ENCODE measurements at regions not wholly inside any gene's neighbourhood (a gene's known extent, or its start where the extent isn't known, plus 50 kb on each side); places are given as distances from the start of the nearest gene placed in this dataset.
"Not testable (repeated sequence)": the region's sequence is repeated elsewhere in the genome, so short reads cannot be mapped to it uniquely, and the experiment has no call there.

DNA sequence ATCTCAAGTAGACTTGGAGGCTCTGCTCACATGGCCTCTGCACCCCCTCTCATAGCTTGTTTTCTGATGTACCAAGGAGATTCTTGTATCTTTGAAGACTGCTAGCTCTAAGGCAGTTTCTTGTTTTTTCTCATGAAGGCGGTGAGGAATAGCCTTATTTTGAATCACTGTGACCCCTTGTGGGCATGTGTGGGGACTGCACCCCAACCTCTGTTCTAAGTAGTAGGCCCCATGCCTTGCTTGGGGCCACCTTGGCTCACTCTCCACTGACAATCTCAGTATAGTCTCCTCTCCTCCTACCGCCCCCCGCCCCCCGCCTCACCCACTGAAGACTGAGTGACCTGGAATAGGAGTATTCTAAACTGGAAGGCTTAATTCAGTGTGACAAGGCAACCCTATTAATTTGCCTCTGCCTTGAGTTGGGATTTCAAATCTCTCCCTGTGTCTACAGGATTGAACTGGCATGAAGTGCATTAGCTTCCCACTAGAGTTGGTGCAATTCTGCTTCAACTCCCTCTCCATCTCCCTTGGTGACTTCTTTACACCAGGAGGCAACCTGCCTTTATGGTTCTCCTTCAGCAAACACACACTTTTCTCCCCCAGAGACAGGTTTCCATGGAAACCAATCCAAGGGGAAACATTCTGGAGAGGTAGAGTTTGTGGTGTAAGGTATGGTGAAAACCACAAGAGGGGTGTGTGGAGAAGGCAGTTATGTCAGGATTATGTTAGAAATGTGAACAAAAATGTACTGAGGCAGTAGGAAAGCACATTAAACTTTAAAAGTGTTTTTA lies 75.4 kb upstream of the ECI2 start:
- Mint-ChIP-seq H3K4me3 (no peak overlapping the region), H3K27me3 (peaks cover 3% of the 10 kb centered on the region), H3K27ac (no peak overlapping the region), H3K4me1 (ENCODE audit: low read depth) (peaks cover 21% of the 10 kb centered on the region), H3K36me3 (ENCODE audit: low read depth) (no peaks in the 10 kb centered on the region), H3K9me3 (peaks cover 35% of the 10 kb centered on the region)
- intact Hi-C loops (cut with micrococcal nuclease), result no loop called here

DNA sequence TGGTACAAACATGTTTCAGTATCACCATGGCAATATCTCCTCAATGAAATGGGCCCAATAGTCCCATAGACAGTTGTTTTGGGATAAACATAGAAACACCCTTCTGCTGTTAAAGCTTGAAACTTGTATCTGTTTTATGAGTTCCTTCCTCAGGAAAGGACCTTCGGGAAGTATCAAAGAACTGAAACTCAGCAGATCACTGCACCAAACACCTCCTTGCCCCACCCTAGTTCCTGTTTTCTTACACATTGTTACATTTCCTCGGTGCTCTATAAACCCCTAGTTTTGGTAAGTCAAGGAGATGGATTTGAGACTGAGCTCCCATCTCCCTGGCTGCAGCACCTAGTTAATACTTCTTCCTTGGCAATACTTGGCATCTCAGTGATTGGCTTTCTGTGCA lies 73.8 kb upstream of the ECI2 start:
- Mint-ChIP-seq H3K36me3 (ENCODE audit: low read depth) (no peaks in the 10 kb centered on the region), H3K27ac (no peak overlapping the region)

GRCh38 chr6:4208158-4208557 lies 72.8 kb upstream of the ECI2 start:
- Mint-ChIP-seq H3K4me1 (ENCODE audit: low read depth) (peaks cover 21% of the 10 kb centered on the region), H3K27me3 (peaks cover 3% of the 10 kb centered on the region), H3K27ac (no peak overlapping the region), H3K36me3 (ENCODE audit: low read depth) (no peaks in the 10 kb centered on the region), H3K9me3 (peaks cover 33% of the 10 kb centered on the region), H3K4me3 (no peak overlapping the region)
- intact Hi-C loops (cut with micrococcal nuclease), result no loop called here

More for the DNA sequence above, 73.8 kb upstream of the ECI2 start:
- peaks cover 33% of the 10 kb centered on the region for H3K9me3 Mint-ChIP-seq
- H3K27me3 Mint-ChIP-seq, result peaks cover 3% of the 10 kb centered on the region
- H3K4me1 Mint-ChIP-seq (ENCODE audit: low read depth), result peaks cover 21% of the 10 kb centered on the region
- intact Hi-C loops (cut with micrococcal nuclease), result no loop called here
- no peak overlapping the region for H3K4me3 Mint-ChIP-seq

- H3K4me3 Mint-ChIP-seq; H3K4me1 Mint-ChIP-seq (ENCODE audit: low read depth); intact Hi-C loops (cut with micrococcal nuclease); H3K36me3 Mint-ChIP-seq (ENCODE audit: low read depth); H3K27me3 Mint-ChIP-seq; H3K27ac Mint-ChIP-seq: not testable (repeated sequence)
- H3K9me3 Mint-ChIP-seq, result peaks cover 29% of the 10 kb centered on the region
These were observed 68.5 kb upstream of the ECI2 start for GRCh38 chr6:4203642-4204417.

- no peak overlapping the region for H3K27ac Mint-ChIP-seq
- no peaks in the 10 kb centered on the region for H3K4me1 Mint-ChIP-seq (ENCODE audit: low read depth)
- peaks cover 2% of the 10 kb centered on the region for H3K27me3 Mint-ChIP-seq
- H3K9me3 Mint-ChIP-seq, result no peaks in the 10 kb centered on the region
- no peaks in the 10 kb centered on the region for H3K36me3 Mint-ChIP-seq (ENCODE audit: low read depth)
- intact Hi-C loops (cut with micrococcal nuclease), result no loop called here
- H3K4me3 Mint-ChIP-seq, result no peak overlapping the region
These were observed 57.3 kb upstream of the ECI2 start for GRCh38 chr6:4192627-4193026.

- Mint-ChIP-seq H3K4me3 (no peak overlapping the region), H3K27ac (no peak overlapping the region), H3K27me3 (no peaks in the 10 kb centered on the region), H3K36me3 (ENCODE audit: low read depth) (no peaks in the 10 kb centered on the region), H3K9me3 (no peaks in the 10 kb centered on the region), H3K4me1 (ENCODE audit: low read depth) (no peaks in the 10 kb centered on the region)
- intact Hi-C loops (cut with micrococcal nuclease), result no loop called here
These were observed 56.8 kb upstream of the ECI2 start for GRCh38 chr6:4192173-4192572.

- Mint-ChIP-seq H3K36me3 (ENCODE audit: low read depth) (no peaks in the 10 kb centered on the region), H3K4me1 (ENCODE audit: low read depth) (no peaks in the 10 kb centered on the region), H3K27ac (no peak overlapping the region), H3K4me3 (no peak overlapping the region), H3K9me3 (no peaks in the 10 kb centered on the region), H3K27me3 (peaks cover 3% of the 10 kb centered on the region)
- intact Hi-C loops (cut with micrococcal nuclease), result no loop called here
These were observed 55.9 kb upstream of the ECI2 start for GRCh38 chr6:4191271-4191721.

GRCh38 chr6:4189249-4189648 lies 53.9 kb upstream of the ECI2 start:
- Mint-ChIP-seq H3K9me3 (no peaks in the 10 kb centered on the region), H3K4me1 (ENCODE audit: low read depth) (no peaks in the 10 kb centered on the region), H3K27ac (no peak overlapping the region), H3K27me3 (peaks cover 3% of the 10 kb centered on the region), H3K4me3 (no peak overlapping the region), H3K36me3 (ENCODE audit: low read depth) (no peaks in the 10 kb centered on the region)
- intact Hi-C loops (cut with micrococcal nuclease), result no loop called here

- H3K27me3 Mint-ChIP-seq, result peaks cover 3% of the 10 kb centered on the region
These were observed 53.4 kb upstream of the ECI2 start for GRCh38 chr6:4188801-4189200.

DNA sequence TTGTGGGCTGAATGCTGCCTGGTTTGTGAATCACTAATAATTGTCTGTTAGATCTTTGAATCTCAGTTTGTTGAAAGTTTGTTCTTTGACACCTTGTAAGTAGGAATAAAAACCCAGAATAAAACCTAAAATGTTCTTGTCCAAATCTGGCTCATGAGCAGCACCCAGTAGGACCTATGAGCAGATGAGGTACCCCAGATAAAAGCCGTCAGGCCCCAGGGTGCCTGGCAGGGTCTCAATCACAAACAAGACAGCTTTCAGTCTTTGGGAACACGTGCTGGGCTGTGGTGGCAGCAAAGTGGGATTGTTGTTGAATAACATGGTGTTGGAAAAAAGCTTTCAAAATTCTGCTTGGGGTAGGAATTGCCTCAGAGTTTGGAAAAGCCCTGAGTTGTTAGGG lies 52.1 kb upstream of the ECI2 start:
- Mint-ChIP-seq H3K27ac (no peak overlapping the region), H3K27me3 (peaks cover 3% of the 10 kb centered on the region), H3K36me3 (ENCODE audit: low read depth) (no peaks in the 10 kb centered on the region), H3K4me3 (no peak overlapping the region), H3K9me3 (no peaks in the 10 kb centered on the region), H3K4me1 (ENCODE audit: low read depth) (no peaks in the 10 kb centered on the region)
- intact Hi-C loops (cut with micrococcal nuclease), result no loop called here

More at GRCh38 chr6:4188801-4189200, 53.4 kb upstream of the ECI2 start:
- Mint-ChIP-seq H3K27ac (no peak overlapping the region), H3K36me3 (ENCODE audit: low read depth) (no peaks in the 10 kb centered on the region), H3K4me3 (no peak overlapping the region), H3K4me1 (ENCODE audit: low read depth) (no peaks in the 10 kb centered on the region), H3K9me3 (no peaks in the 10 kb centered on the region)
- intact Hi-C loops (cut with micrococcal nuclease), result no loop called here

DNA sequence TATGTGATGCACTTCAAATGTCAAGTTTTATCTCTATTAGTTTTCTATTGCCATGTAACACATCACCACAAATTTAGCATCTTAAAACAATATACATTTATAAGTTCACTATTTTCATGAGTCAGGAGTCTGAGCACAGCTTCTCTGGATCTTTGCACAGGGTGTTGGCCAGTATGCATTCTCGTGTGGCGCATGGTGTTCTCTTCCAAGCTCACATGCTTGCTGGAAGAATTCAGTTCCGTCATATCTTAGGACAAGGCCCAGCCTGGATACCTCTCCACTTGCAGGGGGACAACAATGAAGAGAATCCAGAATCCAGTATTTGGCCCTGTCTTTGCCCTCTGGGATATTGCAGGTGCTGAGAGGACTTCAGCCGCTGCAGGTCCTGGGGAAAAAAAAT lies 51.0 kb upstream of the ECI2 start:
- intact Hi-C loops (cut with micrococcal nuclease), result no loop called here
- H3K27ac Mint-ChIP-seq, result no peak overlapping the region
- no peak overlapping the region for H3K4me3 Mint-ChIP-seq
- no peaks in the 10 kb centered on the region for H3K9me3 Mint-ChIP-seq
- H3K4me1 Mint-ChIP-seq (ENCODE audit: low read depth), result no peaks in the 10 kb centered on the region
- peaks cover 7% of the 10 kb centered on the region for H3K27me3 Mint-ChIP-seq
- H3K36me3 Mint-ChIP-seq (ENCODE audit: low read depth), result no peaks in the 10 kb centered on the region

GRCh38 chr6:4185846-4186245 lies 50.5 kb upstream of the ECI2 start:
- Mint-ChIP-seq H3K4me1 (ENCODE audit: low read depth) (no peaks in the 10 kb centered on the region), H3K27me3 (peaks cover 8% of the 10 kb centered on the region), H3K9me3 (no peaks in the 10 kb centered on the region), H3K27ac (no peak overlapping the region), H3K36me3 (ENCODE audit: low read depth) (no peaks in the 10 kb centered on the region), H3K4me3 (no peak overlapping the region)
- intact Hi-C loops (cut with micrococcal nuclease), result no loop called here

DNA sequence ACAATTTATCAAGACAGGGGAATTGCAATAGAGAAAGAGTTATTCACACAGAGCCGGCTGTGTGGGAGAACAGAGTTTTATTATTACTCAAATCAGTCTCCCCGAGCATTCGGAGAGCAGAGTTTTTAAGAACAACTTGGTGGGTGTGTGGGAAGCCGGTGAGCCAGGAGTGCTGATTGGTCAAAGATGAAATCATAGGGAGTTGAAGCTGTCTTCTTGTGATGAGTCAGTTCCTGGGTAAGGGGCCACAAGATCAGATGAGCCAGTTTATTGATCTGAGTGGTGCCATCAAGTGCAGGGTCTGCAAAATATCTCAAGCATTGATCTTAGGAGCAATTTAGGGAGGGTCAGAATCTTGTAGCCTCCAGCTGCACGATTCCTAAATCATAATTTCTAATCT lies 50.0 kb upstream of the ECI2 start:
- intact Hi-C loops (cut with micrococcal nuclease), result no loop called here
- H3K9me3 Mint-ChIP-seq, result no peaks in the 10 kb centered on the region
- no peak overlapping the region for H3K4me3 Mint-ChIP-seq
- H3K27ac Mint-ChIP-seq, result no peak overlapping the region
- no peaks in the 10 kb centered on the region for H3K36me3 Mint-ChIP-seq (ENCODE audit: low read depth)
- peaks cover 9% of the 10 kb centered on the region for H3K27me3 Mint-ChIP-seq
- H3K4me1 Mint-ChIP-seq (ENCODE audit: low read depth), result no peaks in the 10 kb centered on the region
